ENCODE measurements at regions not wholly inside any gene's neighbourhood (a gene's known extent, or its start where the extent isn't known, plus 50 kb on each side); places are given as distances from the start of the nearest gene placed in this dataset.

- Histone ChIP-seq H4K20me1 (ENCODE audit: insufficient read depth, low read length) (no peaks in the 10 kb centered on the region), H3K4me1 (ENCODE audit: insufficient read depth, low read length) (no peaks in the 10 kb centered on the region), H3K9me3 (ENCODE audit: insufficient read depth, low read depth, low read length) (no peaks in the 10 kb centered on the region), H3K79me2 (ENCODE audit: insufficient read depth, low read length) (no peaks in the 10 kb centered on the region), H3K27me3 (ENCODE audit: insufficient read depth, low read length) (no peaks in the 10 kb centered on the region), H2AFZ (ENCODE audit: low read depth, low read length) (no peak overlapping the region), H3K36me3 (ENCODE audit: insufficient read depth, low read length) (no peaks in the 10 kb centered on the region), H3K27ac (ENCODE audit: low read depth, low read length) (no peak overlapping the region), H3K9ac (ENCODE audit: low read length) (no peak overlapping the region), H3K4me3 (ENCODE audit: insufficient read depth, low read depth, low read length) (no peak overlapping the region), H3K4me2 (ENCODE audit: low read length) (no peak overlapping the region)
- no peaks in the 10 kb centered on the region for H3K27me3 Mint-ChIP-seq (ENCODE audit: low read depth, unreplicated experiment)
- H3K4me3 Mint-ChIP-seq (ENCODE audit: unreplicated experiment): no peak overlapping the region
- FAIRE-seq (no peak), DNase-seq (ENCODE audit: low read depth) (no peak)
- no peaks in the 10 kb centered on the region for H3K36me3 Mint-ChIP-seq (ENCODE audit: low read depth, unreplicated experiment)
- H3K27ac Mint-ChIP-seq (ENCODE audit: unreplicated experiment): no peak overlapping the region
- no peak for TF ChIP-seq EZH2 (IDR thresholded peaks at IDR 0.05; ENCODE audit: insufficient read depth, low read length)
- TF ChIP-seq CTCF (IDR thresholded peaks at IDR 0.05; ENCODE audit: insufficient read depth, low read depth, low read length): no peak
- H3K9me3 Mint-ChIP-seq (ENCODE audit: unreplicated experiment): no peaks in the 10 kb centered on the region
- H3K4me1 Mint-ChIP-seq (ENCODE audit: low read depth, unreplicated experiment): peaks cover 1% of the 10 kb centered on the region
Measured at GRCh38 chr4:123662827-123663226, 266.2 kb downstream of the SPRY1 start.

- no peak overlapping the region for H3K4me3 Mint-ChIP-seq (ENCODE audit: unreplicated experiment)
- Histone ChIP-seq H3K27me3 (ENCODE audit: insufficient read depth, low read length) (no peaks in the 10 kb centered on the region), H3K9ac (ENCODE audit: low read length) (no peak overlapping the region), H3K36me3 (ENCODE audit: insufficient read depth, low read length) (no peaks in the 10 kb centered on the region), H3K27ac (ENCODE audit: low read depth, low read length) (no peak overlapping the region), H4K20me1 (ENCODE audit: insufficient read depth, low read length) (no peaks in the 10 kb centered on the region), H3K4me3 (ENCODE audit: insufficient read depth, low read depth, low read length) (no peak overlapping the region), H3K9me3 (ENCODE audit: insufficient read depth, low read depth, low read length) (no peaks in the 10 kb centered on the region), H3K4me2 (ENCODE audit: low read length) (no peak overlapping the region), H2AFZ (ENCODE audit: low read depth, low read length) (no peak overlapping the region), H3K4me1 (ENCODE audit: insufficient read depth, low read length) (no peaks in the 10 kb centered on the region), H3K79me2 (ENCODE audit: insufficient read depth, low read length) (no peaks in the 10 kb centered on the region)
- H3K4me1 Mint-ChIP-seq (ENCODE audit: low read depth, unreplicated experiment): no peaks in the 10 kb centered on the region
- H3K27ac Mint-ChIP-seq (ENCODE audit: unreplicated experiment): no peak overlapping the region
- FAIRE-seq: no peak
- no peaks in the 10 kb centered on the region for H3K36me3 Mint-ChIP-seq (ENCODE audit: low read depth, unreplicated experiment)
- DNase-seq (ENCODE audit: low read depth): no peak
- no peaks in the 10 kb centered on the region for H3K9me3 Mint-ChIP-seq (ENCODE audit: unreplicated experiment)
- TF ChIP-seq EZH2 (IDR thresholded peaks at IDR 0.05; ENCODE audit: insufficient read depth, low read length): no peak
- TF ChIP-seq CTCF (IDR thresholded peaks at IDR 0.05; ENCODE audit: insufficient read depth, low read depth, low read length): no peak
- H3K27me3 Mint-ChIP-seq (ENCODE audit: low read depth, unreplicated experiment): no peaks in the 10 kb centered on the region
Measured at GRCh38 chr4:123666486-123666885, 269.9 kb downstream of the SPRY1 start.

GRCh38 chr4:123667496-123667895 lies 270.9 kb downstream of the SPRY1 start:
- Histone ChIP-seq H3K36me3 (ENCODE audit: insufficient read depth, low read length) (no peaks in the 10 kb centered on the region), H4K20me1 (ENCODE audit: insufficient read depth, low read length) (no peaks in the 10 kb centered on the region), H3K4me3 (ENCODE audit: insufficient read depth, low read depth, low read length) (no peak overlapping the region), H3K79me2 (ENCODE audit: insufficient read depth, low read length) (no peaks in the 10 kb centered on the region), H3K9ac (ENCODE audit: low read length) (no peak overlapping the region), H3K27ac (ENCODE audit: low read depth, low read length) (peak overlapping the region; percentile 13), H3K4me2 (ENCODE audit: low read length) (no peak overlapping the region), H2AFZ (ENCODE audit: low read depth, low read length) (no peak overlapping the region), H3K27me3 (ENCODE audit: insufficient read depth, low read length) (no peaks in the 10 kb centered on the region), H3K9me3 (ENCODE audit: insufficient read depth, low read depth, low read length) (no peaks in the 10 kb centered on the region), H3K4me1 (ENCODE audit: insufficient read depth, low read length) (no peaks in the 10 kb centered on the region)
- H3K27ac Mint-ChIP-seq (ENCODE audit: unreplicated experiment): no peak overlapping the region
- no peaks in the 10 kb centered on the region for H3K36me3 Mint-ChIP-seq (ENCODE audit: low read depth, unreplicated experiment)
- H3K27me3 Mint-ChIP-seq (ENCODE audit: low read depth, unreplicated experiment): no peaks in the 10 kb centered on the region
- DNase-seq (ENCODE audit: low read depth): peak; percentile 67
- no peak for TF ChIP-seq CTCF (IDR thresholded peaks at IDR 0.05; ENCODE audit: insufficient read depth, low read depth, low read length)
- no peak for TF ChIP-seq EZH2 (IDR thresholded peaks at IDR 0.05; ENCODE audit: insufficient read depth, low read length)
- H3K9me3 Mint-ChIP-seq (ENCODE audit: unreplicated experiment): no peaks in the 10 kb centered on the region
- no peak for FAIRE-seq
- H3K4me1 Mint-ChIP-seq (ENCODE audit: low read depth, unreplicated experiment): no peaks in the 10 kb centered on the region
- H3K4me3 Mint-ChIP-seq (ENCODE audit: unreplicated experiment): no peak overlapping the region
